A549 (cell line): ENCODE measurements at regions not wholly inside any gene's neighbourhood (a gene's known extent, or its start where the extent isn't known, plus 50 kb on each side); places are given as distances from the start of the nearest gene placed in this dataset.

Experiments used
- ATAC-seq, 2 experiments: fragments of 200-7000 bp in 1 of 2; fragments of >200 bp in 1 of 2; cut with Nextera tagmentation in 1 of 2; cut with Tn5 transposase in 1 of 2; 3 replicates each; pipeline versions ENCODE4 v1.8.0 to v1.9.1; 2018 to 2020; ENCODE audit warnings: mild to moderate bottlenecking in 1 of 2, moderate library complexity in 1 of 2
- CTCF ChIA-PET: fragments of 300-600 bp; sonication (Branson Sonifier 250); formaldehyde crosslinking; extraction: SDS; loops from one replicate; lab custom pipeline; 2021; ENCODE audit warnings: antibody characterized with exemption, inconsistent platforms; lab: Yijun Ruan, JAX
- POLR2A ChIA-PET: fragments of 350-600 bp; formaldehyde crosslinking; extraction: SDS; loops from one replicate; lab custom pipeline; 2021; ENCODE audit warnings: antibody characterized with exemption, inconsistent platforms; lab: Yijun Ruan, JAX
- DNase-seq, 2 experiments: peaks; one replicate each; pipeline versions ENCODE4 v3.0.0 to v3.0.0-alpha.2; 2011 to 2016; ENCODE audit warnings: low read depth in 1 of 2, low spot score in 1 of 2
- FAIRE-seq: peaks from 2 replicates; lab custom pipeline; 2011; peaks lifted over from hg19 to GRCh38; lab: Jason Lieb, UNC
- H3K27ac ChIP-seq, 2 experiments: fragments of >200 bp; sonication (Bioruptor Twin); formaldehyde crosslinking; 3 replicates each; pipeline ENCODE4 v1.5.1; 2016 to 2017
- H3K4me1 ChIP-seq: fragments of >200 bp; sonication (Bioruptor Twin); formaldehyde crosslinking; 3 replicates; pipeline ENCODE4 v1.6.1; 2016
- H3K4me2 ChIP-seq: fragments of >200 bp; sonication (Bioruptor Twin); formaldehyde crosslinking; 3 replicates; pipeline ENCODE4 v1.6.1; 2016
- H3K4me3 ChIP-seq: fragments of >200 bp; sonication (Bioruptor Twin); formaldehyde crosslinking; 3 replicates; pipeline ENCODE4 v1.5.1; 2016
- H3K9me3 ChIP-seq: fragments of >200 bp; sonication (Bioruptor Twin); formaldehyde crosslinking; 3 replicates; pipeline ENCODE4 v1.6.1; 2016
- BHLHE40 ChIP-seq: IDR thresholded peaks from 2 replicates; pipeline ENCODE4 v1.6.1; 2012; ENCODE audit warnings: low read depth, low read length, inconsistent platforms
- CEBPB ChIP-seq, 2 experiments: fragments of >200 bp in 1 of 2; sonication (Bioruptor Twin) in 1 of 2; formaldehyde crosslinking in 1 of 2; IDR thresholded peaks; 2 replicates each; pipeline ENCODE4 v1.6.1; 2012 to 2016
- ELK1 ChIP-seq: fragments of 150-350 bp; IDR thresholded peaks from 2 replicates; pipeline ENCODE4 v1.6.1; 2014; ENCODE audit warnings: low read depth, mild to moderate bottlenecking, low read length
- EP300 ChIP-seq, 2 experiments: fragments of >200 bp; sonication (Bioruptor Twin); formaldehyde crosslinking; IDR thresholded peaks; 2 replicates in 1 of 2; 3 replicates in 1 of 2; pipeline ENCODE4 v1.6.1; 2016 to 2017
- ESRRA ChIP-seq: fragments of 150-350 bp; IDR thresholded peaks from 2 replicates; pipeline ENCODE4 v1.6.1; 2014; ENCODE audit warnings: mild to moderate bottlenecking, low read length, borderline replicate concordance
- FOSB ChIP-seq: fragments of 250-450 bp; sonication (Bioruptor Pico); IDR thresholded peaks from 2 replicates; pipeline ENCODE4 v1.5.0; 2020; ENCODE audit warnings: mild to moderate bottlenecking, moderate library complexity
- FOXS1 ChIP-seq: fragments of 250-450 bp; sonication (Bioruptor Pico); IDR thresholded peaks from 2 replicates; pipeline ENCODE4 v1.5.0; 2020; ENCODE audit warnings: mild to moderate bottlenecking, moderate library complexity
- HDAC2 ChIP-seq: fragments of 200-600 bp; sonication (generic); IDR thresholded peaks from 2 replicates; pipeline ENCODE4 v1.6.1; 2016
- HEYL ChIP-seq: fragments of 250-450 bp; sonication (Bioruptor Pico); IDR thresholded peaks from 2 replicates; pipeline ENCODE4 v1.8.0; 2021; ENCODE audit warnings: mild to moderate bottlenecking, moderate library complexity
- HOXA7 ChIP-seq: fragments of 250-450 bp; sonication (Bioruptor Pico); IDR thresholded peaks from 2 replicates; pipeline ENCODE4 v1.5.0; 2020; ENCODE audit warnings: mild to moderate bottlenecking, moderate library complexity
- HOXB5 ChIP-seq: fragments of 250-450 bp; sonication (Bioruptor Pico); IDR thresholded peaks from 2 replicates; pipeline ENCODE4 v1.5.0; 2020; ENCODE audit warnings: mild to moderate bottlenecking, moderate library complexity
- JUN ChIP-seq, 2 experiments: fragments of >200 bp; sonication (Bioruptor Twin); formaldehyde crosslinking; IDR thresholded peaks; 2 replicates in 1 of 2; 3 replicates in 1 of 2; pipeline ENCODE4 v1.6.1; 2016 to 2017
- JUNB ChIP-seq: fragments of >200 bp; sonication (Bioruptor Twin); formaldehyde crosslinking; IDR thresholded peaks from 2 replicates; pipeline ENCODE4 v1.6.1; 2016
- KDM5A ChIP-seq: fragments of 200-600 bp; sonication (generic); IDR thresholded peaks from 2 replicates; pipeline ENCODE4 v1.6.1; 2016; ENCODE audit warnings: antibody characterized with exemption, mild to moderate bottlenecking
- MAX ChIP-seq: IDR thresholded peaks from 2 replicates; pipeline ENCODE4 v1.6.1; 2012
- MAZ ChIP-seq: fragments of 150-350 bp; IDR thresholded peaks from 2 replicates; pipeline ENCODE4 v1.6.1; 2014; ENCODE audit warnings: antibody characterized with exemption, low read depth, low read length, borderline replicate concordance
- MYC ChIP-seq: IDR thresholded peaks from 2 replicates; pipeline ENCODE4 v1.6.1; 2012; ENCODE audit warnings: mild to moderate bottlenecking, inconsistent platforms, low read length, improper control_type of control experiment, borderline replicate concordance
- NFE2L2 ChIP-seq: fragments of 150-350 bp; conservative IDR thresholded peaks from 2 replicates; pipeline ENCODE4 v1.6.1; 2014; ENCODE audit warnings: low read length
- NR3C1 ChIP-seq: fragments of >200 bp; sonication (Bioruptor Twin); formaldehyde crosslinking; IDR thresholded peaks from 3 replicates; pipeline ENCODE4 v1.6.1; 2017
- RCOR1 ChIP-seq: fragments of 150-350 bp; IDR thresholded peaks from 2 replicates; pipeline ENCODE4 v1.6.1; 2014; ENCODE audit warnings: antibody characterized with exemption, low read length, low read depth
- RFX5 ChIP-seq: fragments of 450-650 bp; IDR thresholded peaks from 2 replicates; pipeline ENCODE4 v1.7.1; 2014; ENCODE audit warnings: antibody characterized with exemption, mild to moderate bottlenecking, moderate library complexity
- SMC3 ChIP-seq: fragments of >200 bp; sonication (Bioruptor Twin); formaldehyde crosslinking; IDR thresholded peaks from 3 replicates; pipeline ENCODE4 v1.6.1; 2018; ENCODE audit warnings: inconsistent platforms
- SREBF2 ChIP-seq: fragments of 450-650 bp; IDR thresholded peaks from 2 replicates; pipeline ENCODE4 v1.6.1; 2014; ENCODE audit warnings: mild to moderate bottlenecking, moderate library complexity
- TFCP2L1 ChIP-seq: fragments of 250-450 bp; sonication (Bioruptor Pico); IDR thresholded peaks from 2 replicates; pipeline ENCODE4 v1.5.0; 2021; ENCODE audit warnings: mild to moderate bottlenecking
- ZNF302 ChIP-seq: fragments of 250-450 bp; sonication (Bioruptor Pico); IDR thresholded peaks from 2 replicates; pipeline ENCODE4 v1.9.0; 2021; ENCODE audit warnings: inconsistent platforms, mild to moderate bottlenecking, moderate library complexity
- ZSCAN20 ChIP-seq: fragments of 250-450 bp; sonication (Bioruptor Pico); IDR thresholded peaks from 2 replicates; pipeline ENCODE4 v1.8.0; 2022; ENCODE audit warnings: mild to moderate bottlenecking, moderate library complexity
- WGBS: methylation state at CpG from one replicate; pipeline ENCODE4 v1.1.6; 2017; ENCODE audit errors: missing lambda C conversion rate; 5-methylcytosine and 5-hydroxymethylcytosine counted together
- TF ChIP-seq, protein P1 (sequence below): fragments of >200 bp; sonication (Bioruptor Twin); formaldehyde crosslinking; IDR thresholded peaks from 2 replicates; pipeline ENCODE4 v1.6.1; 2016
- TF ChIP-seq, protein P2 (sequence below): IDR thresholded peaks from 2 replicates; pipeline ENCODE4 v1.6.1; 2012
- TF ChIP-seq, protein P3 (sequence below): fragments of 450-650 bp; IDR thresholded peaks from 2 replicates; pipeline ENCODE4 v1.6.1; 2014; ENCODE audit warnings: antibody characterized with exemption

DNA sequence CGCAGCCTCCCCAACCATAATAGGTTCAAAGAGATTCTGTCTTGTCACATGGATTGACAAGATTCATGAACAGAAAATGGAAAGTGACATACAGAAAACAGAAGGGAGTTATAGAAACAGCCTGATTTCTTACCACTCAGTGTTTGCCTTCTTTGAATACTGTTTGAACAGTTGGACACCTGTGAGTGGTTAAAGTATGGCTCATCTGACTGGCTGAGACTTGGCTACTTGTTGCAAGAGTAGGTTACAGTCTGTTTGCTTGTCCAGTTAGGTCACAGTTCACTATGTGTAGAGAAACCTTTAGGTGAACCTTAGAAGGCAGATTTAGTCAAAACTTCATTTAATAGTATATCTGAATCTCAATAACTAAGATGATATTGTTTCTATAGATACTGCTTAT, 1003.9 kb upstream of the EPHA6 start:
- DNase-seq (no peak), FAIRE-seq (no peak), ATAC-seq (no peak)
- H3K4me1 ChIP-seq: no peaks in the 10 kb centered on the region
- ChIA-PET POLR2A (no interaction called here), CTCF (no interaction called here)
- no peaks in the 10 kb centered on the region for H3K9me3 ChIP-seq
- no peak overlapping the region for H3K27ac ChIP-seq
- no peak overlapping the region for H3K4me3 ChIP-seq
- 87% methylated on average over 1 of the region's 1 CpG for WGBS
- TF ChIP-seq EP300 (IDR thresholded peaks at IDR 0.05) (no peak), HDAC2 (no peak), MAX (no peak), BHLHE40 (no peak)
- TF ChIP-seq, protein P1, sequence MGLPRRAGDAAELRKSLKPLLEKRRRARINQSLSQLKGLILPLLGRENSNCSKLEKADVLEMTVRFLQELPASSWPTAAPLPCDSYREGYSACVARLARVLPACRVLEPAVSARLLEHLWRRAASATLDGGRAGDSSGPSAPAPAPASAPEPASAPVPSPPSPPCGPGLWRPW: no peak
- TF ChIP-seq, protein P2, sequence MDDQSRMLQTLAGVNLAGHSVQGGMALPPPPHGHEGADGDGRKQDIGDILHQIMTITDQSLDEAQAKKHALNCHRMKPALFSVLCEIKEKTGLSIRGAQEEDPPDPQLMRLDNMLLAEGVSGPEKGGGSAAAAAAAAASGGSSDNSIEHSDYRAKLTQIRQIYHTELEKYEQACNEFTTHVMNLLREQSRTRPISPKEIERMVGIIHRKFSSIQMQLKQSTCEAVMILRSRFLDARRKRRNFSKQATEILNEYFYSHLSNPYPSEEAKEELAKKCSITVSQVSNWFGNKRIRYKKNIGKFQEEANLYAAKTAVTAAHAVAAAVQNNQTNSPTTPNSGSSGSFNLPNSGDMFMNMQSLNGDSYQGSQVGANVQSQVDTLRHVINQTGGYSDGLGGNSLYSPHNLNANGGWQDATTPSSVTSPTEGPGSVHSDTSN: no peak
- H3K4me2 ChIP-seq: no peak overlapping the region

- ChIA-PET POLR2A (no interaction called here), CTCF (no interaction called here)
- no peak for FAIRE-seq
- Histone ChIP-seq H3K4me2 (no peak overlapping the region), H3K4me1 (no peaks in the 10 kb centered on the region), H3K4me3 (no peak overlapping the region)
- no peak for ATAC-seq
- WGBS: 33% methylated on average over 2 of the region's 2 CpGs
- no peak for DNase-seq
- TF ChIP-seq ZSCAN20 (CRISPR knock-in tag): no peak
- TF ChIP-seq, protein P3, sequence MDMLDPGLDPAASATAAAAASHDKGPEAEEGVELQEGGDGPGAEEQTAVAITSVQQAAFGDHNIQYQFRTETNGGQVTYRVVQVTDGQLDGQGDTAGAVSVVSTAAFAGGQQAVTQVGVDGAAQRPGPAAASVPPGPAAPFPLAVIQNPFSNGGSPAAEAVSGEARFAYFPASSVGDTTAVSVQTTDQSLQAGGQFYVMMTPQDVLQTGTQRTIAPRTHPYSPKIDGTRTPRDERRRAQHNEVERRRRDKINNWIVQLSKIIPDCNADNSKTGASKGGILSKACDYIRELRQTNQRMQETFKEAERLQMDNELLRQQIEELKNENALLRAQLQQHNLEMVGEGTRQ: no peak
- TF ChIP-seq RCOR1: no peak
- TF ChIP-seq ZNF302 (CRISPR knock-in tag): no peak
- TF ChIP-seq RFX5: no peak
- no peak for TF ChIP-seq HOXB5
- no peak for TF ChIP-seq SMC3
- no peak for TF ChIP-seq CEBPB (IDR thresholded peaks at IDR 0.05)
- no peak for TF ChIP-seq TFCP2L1
- TF ChIP-seq JUNB: no peak
- no peak for TF ChIP-seq KDM5A
- TF ChIP-seq, protein P2: no peak
- TF ChIP-seq ELK1: no peak
- TF ChIP-seq FOXS1: no peak
- TF ChIP-seq, all 56 proteins: peak for 0
- Histone ChIP-seq H3K9me3 (no peaks in the 10 kb centered on the region), H3K27ac (no peak overlapping the region)
Observed at GRCh38 chr3:95813244-95813643, 1001.1 kb upstream of the EPHA6 start.

DNA sequence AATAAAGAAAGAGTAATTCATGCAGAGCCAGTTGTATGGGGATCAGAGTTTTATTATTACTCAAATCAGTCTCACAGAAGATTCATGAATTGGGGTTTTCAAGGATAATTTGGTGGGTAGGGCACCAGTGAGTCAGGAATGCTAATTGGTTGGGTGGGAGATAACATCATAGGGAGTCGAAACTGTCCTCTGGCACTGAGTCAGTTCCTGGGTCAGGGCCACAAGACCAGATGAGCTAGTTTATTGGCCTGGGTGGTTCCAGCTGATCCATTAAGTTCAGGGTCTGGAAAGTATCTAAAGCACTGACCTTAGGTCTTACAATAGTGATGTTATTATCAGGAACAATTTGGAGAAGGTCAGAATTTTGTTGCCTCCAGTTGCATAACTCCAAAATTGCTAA, 998.6 kb upstream of the EPHA6 start:
- no peak for ATAC-seq
- Histone ChIP-seq H3K9me3 (no peaks in the 10 kb centered on the region), H3K4me2 (no peak overlapping the region), H3K4me1 (no peaks in the 10 kb centered on the region), H3K27ac (no peak overlapping the region), H3K4me3 (no peak overlapping the region)
- CTCF ChIA-PET: no interaction called here
- FAIRE-seq: no peak
- WGBS: 8% methylated on average over 1 of the region's 1 CpG
- TF ChIP-seq MYC (no peak), SREBF2 (no peak), MAZ (no peak), HOXA7 (no peak), NFE2L2 (no peak), CEBPB (IDR thresholded peaks at IDR 0.05) (no peak), KDM5A (no peak), JUN (IDR thresholded peaks at IDR 0.05) (no peak), ESRRA (no peak), NR3C1 (no peak), FOSB (CRISPR knock-in tag) (no peak), RFX5 (no peak), HEYL (no peak)
- POLR2A ChIA-PET: no interaction called here
- no peak for DNase-seq
